Erythroblast (primary cell): ENCODE measurements at regions not wholly inside any gene's neighbourhood (a gene's known extent, or its start where the extent isn't known, plus 50 kb on each side); places are given as distances from the start of the nearest gene placed in this dataset.

Experiments
- DNase-seq, 2 experiments: peaks; one replicate each; lab custom pipeline; 2025; lab: John Stamatoyannopoulos, UW
- GATA1 ChIP-seq: IDR thresholded peaks from 2 replicates; pipeline ENCODE4 v1.6.1; 2011; ENCODE audit warnings: low read depth, mild to moderate bottlenecking, control low read depth, low read length, moderate library complexity
- POLR2A ChIP-seq: IDR thresholded peaks from 2 replicates; pipeline ENCODE4 v1.6.1; 2011; ENCODE audit warnings: mild to moderate bottlenecking, low read length

GRCh38 chr17:77744066-77744988 lies 214.2 kb upstream of the TNRC6C start:
- TF ChIP-seq GATA1 (no peak), POLR2A (no peak)
- DNase-seq = no peak

DNA sequence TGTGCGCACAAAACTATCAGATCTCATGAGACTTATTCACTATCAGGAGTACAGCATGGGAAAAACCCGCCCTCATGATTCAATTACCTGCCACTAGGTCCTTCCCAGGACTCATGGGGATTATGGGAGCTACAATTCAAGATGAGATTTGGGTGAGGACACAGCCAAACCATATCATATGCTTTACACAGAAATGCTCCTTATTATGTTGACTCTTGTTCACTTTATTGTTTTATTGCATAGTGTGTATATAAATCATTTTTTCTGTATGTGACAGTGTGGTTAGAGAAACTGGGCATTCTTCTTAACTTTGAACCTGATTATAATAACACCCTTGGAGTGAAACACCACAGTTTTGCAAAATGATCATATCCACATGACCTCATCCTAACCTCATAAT lies 212.8 kb upstream of the TNRC6C start:
- TF ChIP-seq GATA1 (no peak), POLR2A (no peak)
- DNase-seq = no peak

- TF ChIP-seq GATA1 = no peak
- TF ChIP-seq POLR2A = no peak
- no peak for DNase-seq
These were observed 212.1 kb upstream of the TNRC6C start for GRCh38 chr17:77746393-77746792.

GRCh38 chr17:77746896-77747554 lies 211.5 kb upstream of the TNRC6C start:
- no peak for DNase-seq
- TF ChIP-seq POLR2A (no peak), GATA1 (no peak)

DNA sequence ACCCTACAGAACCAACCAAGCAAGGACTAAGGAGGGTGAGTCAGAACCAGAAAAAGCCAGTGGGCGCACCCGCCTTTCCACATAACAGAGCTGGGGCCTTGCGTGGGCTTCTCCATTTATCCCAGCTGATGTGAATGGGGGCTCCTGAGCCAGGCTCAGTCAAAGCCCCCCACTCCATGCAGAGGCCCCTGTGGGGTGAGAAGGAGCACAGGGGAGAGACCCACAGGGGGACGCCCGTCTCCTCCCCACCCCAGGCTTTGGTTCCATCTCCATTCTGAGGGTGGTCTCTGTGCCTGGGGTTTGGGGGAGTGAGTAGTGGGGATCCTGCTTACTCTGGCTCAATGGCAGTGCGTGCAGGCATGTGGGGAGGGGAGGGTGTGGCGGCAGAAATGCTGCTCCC lies 210.1 kb upstream of the TNRC6C start:
- TF ChIP-seq GATA1 (no peak), POLR2A (no peak)
- DNase-seq = no peak

- TF ChIP-seq POLR2A (no peak), GATA1 (no peak)
- no peak for DNase-seq
These were observed 209.2 kb upstream of the TNRC6C start for GRCh38 chr17:77749321-77749751.

- DNase-seq = no peak
- TF ChIP-seq POLR2A (no peak), GATA1 (no peak)
These were observed 208.5 kb upstream of the TNRC6C start for GRCh38 chr17:77749989-77750388.

DNA sequence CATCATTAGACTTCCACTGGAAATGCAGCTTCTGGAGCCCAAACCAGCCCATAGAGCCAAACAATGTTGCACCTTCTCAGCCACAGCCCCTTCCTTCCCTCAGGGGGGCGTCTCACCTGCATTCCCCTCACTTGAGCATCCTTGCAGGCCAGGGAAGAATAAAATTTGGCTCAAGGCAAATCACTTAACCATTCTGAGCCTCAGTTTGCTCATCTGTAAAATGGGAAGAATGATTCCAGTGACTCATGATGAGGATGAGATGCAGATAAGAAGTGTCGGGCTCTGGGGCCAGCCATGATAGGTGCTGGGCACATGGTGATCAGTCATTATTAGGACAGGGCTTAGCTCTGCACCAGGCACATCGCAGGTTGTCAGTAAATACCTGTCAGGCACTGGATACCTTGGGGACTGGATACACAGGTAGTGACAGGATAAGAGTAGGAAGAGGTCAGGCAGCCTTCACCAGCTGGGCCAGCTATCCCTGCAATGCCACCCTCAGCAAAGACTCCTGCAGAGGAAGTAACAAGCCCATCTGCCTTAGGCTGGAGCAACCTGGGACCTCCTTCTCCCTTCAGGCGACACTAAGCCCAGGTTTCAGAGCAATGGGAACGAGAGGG lies 208.0 kb upstream of the TNRC6C start:
- DNase-seq = no peak
- no peak for TF ChIP-seq POLR2A
- no peak for TF ChIP-seq GATA1

DNA sequence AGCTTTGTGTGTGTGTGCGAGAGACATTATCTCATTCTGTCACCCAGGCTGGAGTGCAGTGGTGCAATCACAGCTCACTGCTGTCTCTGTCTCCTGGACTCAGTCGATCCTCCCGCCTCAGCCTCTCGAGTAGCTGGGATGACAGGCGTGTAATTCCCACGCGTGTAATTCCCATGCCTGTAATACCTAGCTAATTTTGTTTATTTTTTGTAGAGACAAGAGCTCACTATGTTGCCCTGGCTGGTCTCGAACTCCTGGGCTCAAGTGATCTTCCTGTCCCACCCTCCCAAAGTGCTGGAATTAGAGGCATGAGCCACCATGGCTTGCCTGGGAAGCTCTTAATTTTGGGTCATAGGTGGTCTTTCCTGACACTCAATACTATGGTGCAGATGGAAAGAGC lies 205.3 kb upstream of the TNRC6C start:
- DNase-seq = no peak
- TF ChIP-seq GATA1 (no peak), POLR2A (no peak)

- no peak for TF ChIP-seq GATA1
- no peak for TF ChIP-seq POLR2A
- DNase-seq = no peak
These were observed 204.7 kb upstream of the TNRC6C start for GRCh38 chr17:77753691-77754245.

GRCh38 chr17:77754956-77755355 lies 203.5 kb upstream of the TNRC6C start:
- DNase-seq = no peak
- TF ChIP-seq POLR2A = no peak
- TF ChIP-seq GATA1 = no peak

- DNase-seq = no peak
- no peak for TF ChIP-seq GATA1
- no peak for TF ChIP-seq POLR2A
These were observed 203.0 kb upstream of the TNRC6C start for GRCh38 chr17:77755410-77755963.

DNA sequence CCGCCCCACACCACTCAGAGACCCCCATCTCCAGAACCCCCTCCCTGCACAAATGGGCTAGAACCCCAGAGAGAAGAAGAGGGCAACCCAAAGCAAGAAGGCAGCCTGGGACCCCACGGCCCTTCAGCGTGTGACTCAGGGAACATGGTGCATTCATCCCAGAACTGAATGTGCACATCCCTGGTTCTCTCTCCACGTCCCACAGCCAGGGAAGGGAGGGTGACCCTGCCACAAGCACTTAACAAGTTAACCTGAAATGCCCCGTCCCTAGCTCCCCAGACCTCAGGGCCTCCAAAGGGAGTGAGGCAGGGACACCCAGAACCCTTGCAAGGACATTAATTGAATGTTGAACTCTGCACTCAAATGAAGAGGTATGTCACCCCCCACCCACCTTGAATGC lies 202.5 kb upstream of the TNRC6C start:
- no peak for DNase-seq
- TF ChIP-seq POLR2A = no peak
- TF ChIP-seq GATA1 = no peak

- TF ChIP-seq POLR2A = no peak
- TF ChIP-seq GATA1 = no peak
- no peak for DNase-seq
These were observed 201.5 kb upstream of the TNRC6C start for GRCh38 chr17:77756846-77757560.
